ENCODE measurements at regions not wholly inside any gene's neighbourhood (a gene's known extent, or its start where the extent isn't known, plus 50 kb on each side); places are given as distances from the start of the nearest gene placed in this dataset.

- no peak for DNase-seq (ENCODE audit: low spot score)
Measured at GRCh38 chr14:82047777-82048470, 514.3 kb upstream of the SEL1L start.

GRCh38 chr14:82052778-82053177 is 519.1 kb upstream of the SEL1L start:
- no peak for DNase-seq (ENCODE audit: low spot score)

- DNase-seq (ENCODE audit: low spot score): no peak
Measured at GRCh38 chr14:82055515-82056115, 522.0 kb upstream of the SEL1L start.

GRCh38 chr14:82060219-82060618 is 526.6 kb upstream of the SEL1L start:
- DNase-seq (ENCODE audit: low spot score): no peak

- DNase-seq (ENCODE audit: low spot score): no peak
Measured at GRCh38 chr14:82067221-82067875, 533.7 kb upstream of the SEL1L start.

- no peak for DNase-seq (ENCODE audit: low spot score)
Measured at GRCh38 chr14:82070040-82070439, 536.4 kb upstream of the SEL1L start.

GRCh38 chr14:82070753-82071152 is 537.1 kb upstream of the SEL1L start:
- DNase-seq (ENCODE audit: low spot score): no peak

- DNase-seq (ENCODE audit: low spot score): no peak
Measured at GRCh38 chr14:82073547-82073946, 539.9 kb upstream of the SEL1L start.

- DNase-seq (ENCODE audit: low spot score): no peak
Measured at GRCh38 chr14:82075566-82075965, 541.9 kb upstream of the SEL1L start.

GRCh38 chr14:82079553-82079952 is 545.9 kb upstream of the SEL1L start:
- DNase-seq (ENCODE audit: low spot score): no peak

GRCh38 chr14:82080370-82080769 is 546.7 kb upstream of the SEL1L start:
- no peak for DNase-seq (ENCODE audit: low spot score)

- no peak for DNase-seq (ENCODE audit: low spot score)
Measured at GRCh38 chr14:82084813-82085212, 551.2 kb upstream of the SEL1L start.

- no peak for DNase-seq (ENCODE audit: low spot score)
Measured at GRCh38 chr14:82091097-82091496, 557.4 kb upstream of the SEL1L start.

- no peak for DNase-seq (ENCODE audit: low spot score)
Measured at GRCh38 chr14:82094829-82095345, 561.2 kb upstream of the SEL1L start.

- no peak for DNase-seq (ENCODE audit: low spot score)
Measured at GRCh38 chr14:82104013-82104412, 570.4 kb upstream of the SEL1L start.

- DNase-seq (ENCODE audit: low spot score): no peak
Measured at GRCh38 chr14:82112210-82112839, 578.7 kb upstream of the SEL1L start.

GRCh38 chr14:82113007-82113406 is 579.4 kb upstream of the SEL1L start:
- no peak for DNase-seq (ENCODE audit: low spot score)

GRCh38 chr14:82113710-82114109 is 580.1 kb upstream of the SEL1L start:
- DNase-seq (ENCODE audit: low spot score): no peak

- DNase-seq (ENCODE audit: low spot score): no peak
Measured at GRCh38 chr14:82116721-82117120, 583.1 kb upstream of the SEL1L start.

GRCh38 chr14:82122655-82123054 is 589.0 kb upstream of the SEL1L start:
- DNase-seq (ENCODE audit: low spot score): no peak

GRCh38 chr14:82124511-82124910 is 590.9 kb upstream of the SEL1L start:
- no peak for DNase-seq (ENCODE audit: low spot score)

- no peak for DNase-seq (ENCODE audit: low spot score)
Measured at GRCh38 chr14:82126006-82126405, 592.4 kb upstream of the SEL1L start.

- no peak for DNase-seq (ENCODE audit: low spot score)
Measured at GRCh38 chr14:82134411-82134810, 600.8 kb upstream of the SEL1L start.

All from globus pallidus (tissue), 1 donor.